ENCODE measurements at regions not wholly inside any gene's neighbourhood (a gene's known extent, or its start where the extent isn't known, plus 50 kb on each side); places are given as distances from the start of the nearest gene placed in this dataset.

DNA sequence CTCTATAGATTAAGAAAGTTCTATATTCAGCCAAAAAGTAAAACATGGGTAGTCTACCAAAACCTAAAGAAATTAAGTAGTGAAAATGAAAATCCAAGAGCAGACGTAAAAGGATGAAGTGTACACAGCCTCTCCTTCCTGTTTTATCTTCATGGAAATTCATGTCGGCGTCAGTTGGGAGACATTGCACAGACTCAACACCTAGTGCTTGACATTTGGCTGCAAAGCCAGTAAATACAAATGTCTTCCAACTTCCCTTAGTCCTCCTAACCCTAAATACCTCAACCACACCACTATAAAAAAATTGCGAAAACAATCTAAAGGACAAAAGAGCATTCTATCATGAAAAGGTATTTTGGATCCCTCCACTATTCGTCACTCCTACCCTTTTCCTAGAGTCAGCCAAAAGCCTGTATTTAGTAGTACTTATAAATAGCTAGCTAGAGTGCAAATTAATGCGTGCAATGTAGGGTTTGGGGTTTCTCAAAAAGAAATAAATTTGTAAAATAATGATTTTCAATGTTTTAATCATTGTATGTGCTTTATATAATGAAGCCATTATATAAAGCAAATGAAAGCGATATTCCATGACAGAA lies 56.4 kb upstream of the TRPC4 start:
- no peak for DNase-seq

- no peak for DNase-seq
Observed at GRCh38 chr13:37923236-37923635, 53.7 kb upstream of the TRPC4 start.

- no peak for DNase-seq
Observed at GRCh38 chr13:37919329-37919880, 49.8 kb upstream of the TRPC4 start.
